Heart left ventricle (tissue), 13 donors: ENCODE measurements at regions not wholly inside any gene's neighbourhood (a gene's known extent, or its start where the extent isn't known, plus 50 kb on each side); places are given as distances from the start of the nearest gene placed in this dataset.

ENCODE experiments used
- CTCF ChIP-seq, 12 donors: fragments of 200-600 bp; sonication (generic) in 4 of 12; IDR thresholded peaks; one replicate each; pipeline versions ENCODE4 v1.5.0 to v1.8.0; 2018 to 2022; ENCODE audit warnings: antibody characterized with exemption in 12 of 12, mild to moderate bottlenecking in 5 of 12
- POLR2A ChIP-seq, 2 donors: fragments of 450-650 bp; IDR thresholded peaks; one replicate each; pipeline ENCODE4 v1.6.1; 2017; ENCODE audit warnings: antibody characterized with exemption in 2 of 2, mild to moderate bottlenecking in 2 of 2, moderate library complexity in 2 of 2
- donor health status: ischemic (EF 13 %, LVEDD 7.1; RV severe dilation, severe dysfunction).
- donor health status: DM: no; HTN: yes; CAD: no.
- donor health status: DM: no; HTN: no; CAD: no.
- donor health status: ischemic (EF 25% LVEDD 6.9; RV normal size, moderate dysfunction).
- donor health status: ischemic (EF 25% LVEDD 5.7; RV mildly dilated, moderate dysfunction).
- donor health status: ischemic (EF 35%, LVEDD 5.7; RV mildly dilated, moderate dysfunction).
- donor health status: nonischemic (EF 11% LVEDD 7.7; RV severe dilation, severe dysfunction).
- donor health status: DM: yes; HTN: yes; CAD: no.
- donor health status: PGD.
- donor health status: ischemic (EF 29% LVEDD 5.4; RV normal size, mild dysfunction).
- donor health status: nonischemic (EF 23%, LVEDD 6.1; RV moderate dilation, normal function).

- no peak for TF ChIP-seq POLR2A (IDR thresholded peaks at IDR 0.05)
- TF ChIP-seq CTCF (IDR thresholded peaks at IDR 0.05): no peak
Observed at GRCh38 chr1:172980971-172981370, 69.8 kb downstream of the TNFSF18 start.
